ENCODE measurements at regions not wholly inside any gene's neighbourhood (a gene's known extent, or its start where the extent isn't known, plus 50 kb on each side); places are given as distances from the start of the nearest gene placed in this dataset.
A peak's percentile ranks its signal among the peaks of the same experiment; 100 is the strongest.

GRCh38 chrX:129115104-129115503, 408.2 kb downstream of the SMARCA1 start:
- TF ChIP-seq NFIC (IDR thresholded peaks at IDR 0.05), result no peak
- TF ChIP-seq USF1 (IDR thresholded peaks at IDR 0.05), result peak; percentile 93
- no peak for TF ChIP-seq TEAD4 (IDR thresholded peaks at IDR 0.05)
- peak; percentile 16; the same call in 1 of the 2 replicates for TF ChIP-seq RAD21 (IDR thresholded peaks at IDR 0.05; ENCODE audit: low read depth)
- TF ChIP-seq EGR1 (IDR thresholded peaks at IDR 0.05), result no peak
- TF ChIP-seq CREB1 (IDR thresholded peaks at IDR 0.05; ENCODE audit: low read depth), result no peak

DNA sequence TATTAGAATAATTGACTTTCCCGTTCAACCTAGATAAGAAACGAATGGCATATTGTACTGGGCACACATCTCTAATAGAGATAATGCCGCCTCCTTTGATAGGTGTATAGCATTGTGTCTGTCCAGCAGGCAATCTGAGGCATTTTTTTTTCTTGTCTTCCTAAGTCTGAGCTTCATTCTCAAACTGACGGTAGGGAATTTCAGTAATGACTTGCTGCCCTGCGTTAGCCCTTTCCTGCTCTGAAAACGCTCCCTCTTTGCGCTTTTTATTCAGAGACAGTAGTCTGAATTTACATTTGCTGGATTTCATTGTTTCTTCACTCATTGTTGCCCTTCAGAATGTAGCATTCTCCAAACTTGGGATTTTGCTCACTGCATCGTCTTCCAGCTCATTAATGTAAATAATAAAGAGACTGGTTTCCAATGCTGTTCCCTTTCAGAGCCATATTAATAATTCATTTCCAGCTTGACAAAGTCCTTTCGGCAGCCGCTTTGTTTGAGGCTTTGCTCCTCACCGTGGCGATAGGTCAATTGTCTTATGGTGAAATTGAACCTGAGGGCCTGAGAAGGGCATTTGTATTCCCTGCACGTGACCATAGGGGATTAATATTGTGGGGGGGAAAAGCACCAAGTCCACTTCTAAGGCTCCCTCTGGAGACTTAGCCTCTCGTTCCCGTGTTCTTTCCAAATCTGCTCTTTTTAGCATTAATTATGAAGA, 412.1 kb downstream of the SMARCA1 start:
- TF ChIP-seq TAF1 (IDR thresholded peaks at IDR 0.05; ENCODE audit: low read depth) (no peak), CREB1 (IDR thresholded peaks at IDR 0.05; ENCODE audit: low read depth) (no peak), CEBPB (IDR thresholded peaks at IDR 0.05) (no peak), MAX (IDR thresholded peaks at IDR 0.05) (no peak), TCF12 (IDR thresholded peaks at IDR 0.05; ENCODE audit: low read depth) (no peak), YY1 (IDR thresholded peaks at IDR 0.05; ENCODE audit: low read depth) (no peak), EP300 (IDR thresholded peaks at IDR 0.05; ENCODE audit: borderline replicate concordance) (no peak), FOXM1 (IDR thresholded peaks at IDR 0.05; ENCODE audit: borderline replicate concordance, low read depth) (no peak), RAD21 (IDR thresholded peaks at IDR 0.05; ENCODE audit: low read depth) (no peak)

GRCh38 chrX:129108936-129109335, 414.4 kb downstream of the SMARCA1 start:
- TF ChIP-seq FOXM1 (IDR thresholded peaks at IDR 0.05; ENCODE audit: borderline replicate concordance, low read depth), result no peak
- TF ChIP-seq MAX (IDR thresholded peaks at IDR 0.05), result no peak
- TF ChIP-seq USF1 (IDR thresholded peaks at IDR 0.05), result no peak
- no peak for TF ChIP-seq CREB1 (IDR thresholded peaks at IDR 0.05; ENCODE audit: low read depth)
- no peak for TF ChIP-seq CEBPB (IDR thresholded peaks at IDR 0.05)
- no peak for TF ChIP-seq REST (IDR thresholded peaks at IDR 0.05; ENCODE audit: low read depth)
- TF ChIP-seq TEAD4 (IDR thresholded peaks at IDR 0.05), result no peak
- TF ChIP-seq EP300 (IDR thresholded peaks at IDR 0.05; ENCODE audit: borderline replicate concordance), result no peak
- TF ChIP-seq NFIC (IDR thresholded peaks at IDR 0.05), result no peak
- TF ChIP-seq TAF1 (IDR thresholded peaks at IDR 0.05; ENCODE audit: low read depth), result no peak
- no peak for TF ChIP-seq YY1 (IDR thresholded peaks at IDR 0.05; ENCODE audit: low read depth)
- TF ChIP-seq RAD21 (IDR thresholded peaks at IDR 0.05; ENCODE audit: low read depth), result no peak
- TF ChIP-seq TCF12 (IDR thresholded peaks at IDR 0.05; ENCODE audit: low read depth), result no peak
- TF ChIP-seq EGR1 (IDR thresholded peaks at IDR 0.05), result no peak
- no peak for TF ChIP-seq ZBTB7A (IDR thresholded peaks at IDR 0.05; ENCODE audit: low read depth)

GRCh38 chrX:129099207-129099606, 424.1 kb downstream of the SMARCA1 start:
- no peak for TF ChIP-seq MAX (IDR thresholded peaks at IDR 0.05)
- no peak for TF ChIP-seq EGR1 (IDR thresholded peaks at IDR 0.05)
- TF ChIP-seq FOXM1 (IDR thresholded peaks at IDR 0.05; ENCODE audit: borderline replicate concordance, low read depth), result no peak
- no peak for TF ChIP-seq ZBTB7A (IDR thresholded peaks at IDR 0.05; ENCODE audit: low read depth)
- TF ChIP-seq YY1 (IDR thresholded peaks at IDR 0.05; ENCODE audit: low read depth), result no peak
- no peak for TF ChIP-seq TCF12 (IDR thresholded peaks at IDR 0.05; ENCODE audit: low read depth)
- TF ChIP-seq CREB1 (IDR thresholded peaks at IDR 0.05; ENCODE audit: low read depth), result no peak
- no peak for TF ChIP-seq CEBPB (IDR thresholded peaks at IDR 0.05)
- TF ChIP-seq NFIC (IDR thresholded peaks at IDR 0.05), result no peak
- TF ChIP-seq RAD21 (IDR thresholded peaks at IDR 0.05; ENCODE audit: low read depth), result no peak
- no peak for TF ChIP-seq EP300 (IDR thresholded peaks at IDR 0.05; ENCODE audit: borderline replicate concordance)
- no peak for TF ChIP-seq USF1 (IDR thresholded peaks at IDR 0.05)
- no peak for TF ChIP-seq REST (IDR thresholded peaks at IDR 0.05; ENCODE audit: low read depth)
- TF ChIP-seq TAF1 (IDR thresholded peaks at IDR 0.05; ENCODE audit: low read depth), result no peak
- no peak for TF ChIP-seq TEAD4 (IDR thresholded peaks at IDR 0.05)

- no peak for TF ChIP-seq TAF1 (IDR thresholded peaks at IDR 0.05; ENCODE audit: low read depth)
- no peak for TF ChIP-seq MAX (IDR thresholded peaks at IDR 0.05)
- no peak for TF ChIP-seq RAD21 (IDR thresholded peaks at IDR 0.05; ENCODE audit: low read depth)
These were observed 425.6 kb downstream of the SMARCA1 start for GRCh38 chrX:129097668-129098067.
